ENCODE measurements at regions not wholly inside any gene's neighbourhood (a gene's known extent, or its start where the extent isn't known, plus 50 kb on each side); places are given as distances from the start of the nearest gene placed in this dataset.

DNA sequence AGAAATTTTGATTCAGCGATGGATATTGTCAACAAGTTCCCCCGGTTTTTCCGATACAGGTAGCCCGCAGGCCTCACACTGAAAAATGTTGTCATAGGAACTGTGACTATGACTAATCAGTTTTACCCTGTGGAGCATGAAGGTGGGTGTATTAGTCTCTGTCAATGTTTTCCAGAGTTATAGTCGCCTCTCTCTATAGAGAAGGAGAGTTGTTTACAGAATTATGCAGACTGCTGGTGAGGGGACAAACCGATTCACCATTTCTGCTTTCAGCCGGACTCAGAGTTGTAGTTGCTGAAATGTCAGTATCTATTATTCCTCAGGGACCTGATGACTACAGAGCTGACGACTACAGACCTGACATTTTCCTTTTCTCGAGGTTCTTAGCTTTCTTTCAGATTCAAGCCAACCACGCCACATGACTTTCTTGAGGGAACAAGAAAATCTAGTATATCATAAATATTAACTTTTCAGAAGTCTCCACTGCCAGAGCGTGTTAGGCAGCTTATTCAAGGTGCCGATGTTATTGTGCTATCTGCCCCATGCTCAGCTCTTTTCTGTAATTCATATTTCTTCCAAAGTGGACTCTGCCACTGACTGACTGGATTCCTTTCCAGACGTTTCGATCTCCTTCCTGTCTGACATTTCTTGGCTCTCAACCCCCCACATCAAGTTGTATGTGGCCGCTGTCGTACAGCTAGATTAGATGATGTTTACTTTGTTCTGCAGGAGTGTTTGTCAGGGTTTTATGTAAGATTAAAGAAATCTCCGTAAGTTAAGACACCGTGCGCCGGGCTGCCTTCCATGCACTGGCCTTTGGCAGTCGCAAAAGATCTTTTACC lies 178.1 kb downstream of the FGF1 start:
- peak; percentile 88 for DNase-seq

DNA sequence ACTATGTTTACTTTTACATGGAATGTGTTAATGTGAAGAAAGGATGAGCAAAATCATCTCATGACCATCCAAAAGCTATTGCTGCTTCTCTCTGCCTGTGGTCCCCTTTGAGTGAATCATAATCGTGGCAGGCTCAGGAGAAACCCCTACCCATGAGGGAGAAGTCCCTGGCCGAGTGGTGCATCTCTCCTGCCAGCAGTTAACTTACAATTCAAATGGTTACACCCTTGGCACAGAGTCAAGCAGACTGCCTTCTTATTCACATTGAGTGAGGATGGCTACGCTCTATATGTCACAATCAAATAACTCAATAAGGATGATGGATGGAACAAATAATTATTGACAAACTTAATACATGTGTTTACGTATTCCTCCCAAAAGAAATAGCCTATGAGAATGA lies 179.1 kb downstream of the FGF1 start:
- no peak for DNase-seq

GRCh38 chr5:142506046-142506445 lies 179.8 kb downstream of the FGF1 start:
- no peak for DNase-seq

- no peak for DNase-seq
Measured at GRCh38 chr5:142501890-142502289, 177.1 kb upstream of the SPRY4 start.

DNA sequence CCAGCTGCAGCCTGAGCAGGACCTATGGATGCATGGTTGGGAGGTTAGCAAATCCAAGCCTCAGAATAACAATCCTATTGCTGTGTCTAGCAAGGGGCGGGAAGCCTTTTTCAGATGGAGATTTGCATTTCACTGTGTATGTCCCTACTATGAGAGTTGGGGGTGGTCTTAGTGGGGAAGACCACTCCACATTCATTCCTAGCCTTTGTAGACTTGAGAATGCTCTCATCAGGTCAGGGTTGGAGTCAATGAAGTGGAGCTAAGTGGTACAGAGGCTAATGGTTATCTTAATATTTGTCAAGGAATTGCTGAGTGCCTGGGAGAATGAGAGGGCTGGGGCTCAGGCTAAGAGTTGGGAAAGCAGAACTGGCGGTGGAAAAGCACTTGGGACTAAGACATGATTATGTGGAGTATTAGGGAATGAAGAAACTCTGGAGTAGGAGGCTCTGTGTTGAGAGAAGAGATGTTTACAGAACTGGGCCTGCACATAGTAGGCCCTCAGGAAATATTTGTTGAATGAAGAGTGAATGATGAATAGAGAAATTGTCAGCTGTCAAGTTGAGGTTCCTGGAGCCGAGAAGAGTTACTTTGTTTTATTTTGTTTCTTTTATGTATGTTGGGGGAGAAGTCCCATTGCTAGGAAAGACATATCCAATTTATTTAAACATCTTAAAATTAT lies 175.5 kb upstream of the SPRY4 start:
- DNase-seq: peak; percentile 52

DNA sequence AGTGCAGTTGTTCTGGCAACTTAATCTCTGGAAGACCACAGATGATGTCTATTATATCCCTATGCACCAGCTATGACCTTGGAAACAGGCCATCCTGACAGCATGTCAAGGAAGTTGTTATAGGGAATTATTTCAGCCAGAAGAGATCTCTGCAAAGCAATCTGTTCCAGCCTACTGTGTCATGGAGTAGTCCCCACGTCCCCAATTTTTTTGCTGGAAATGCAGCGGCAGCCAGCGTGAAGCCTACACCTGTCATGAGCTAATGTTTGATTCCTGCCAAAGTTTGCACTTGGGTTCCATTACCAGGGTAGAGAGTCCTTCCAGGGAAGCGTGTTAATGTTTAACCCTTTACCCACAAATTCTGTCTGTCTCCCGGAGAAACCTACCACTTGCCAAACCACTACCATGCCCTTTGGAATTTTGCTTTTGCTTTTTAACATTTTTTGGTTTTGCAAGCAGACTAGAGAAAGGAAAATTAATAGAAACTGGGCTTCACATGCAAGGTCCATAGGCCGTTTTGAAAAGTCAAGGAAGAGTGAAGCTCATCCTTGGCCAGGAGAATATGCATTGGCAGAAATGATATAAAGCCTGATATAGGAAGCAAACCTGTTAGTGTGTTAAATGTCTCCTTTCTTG lies 174.9 kb upstream of the SPRY4 start:
- DNase-seq: peak; percentile 87

DNA sequence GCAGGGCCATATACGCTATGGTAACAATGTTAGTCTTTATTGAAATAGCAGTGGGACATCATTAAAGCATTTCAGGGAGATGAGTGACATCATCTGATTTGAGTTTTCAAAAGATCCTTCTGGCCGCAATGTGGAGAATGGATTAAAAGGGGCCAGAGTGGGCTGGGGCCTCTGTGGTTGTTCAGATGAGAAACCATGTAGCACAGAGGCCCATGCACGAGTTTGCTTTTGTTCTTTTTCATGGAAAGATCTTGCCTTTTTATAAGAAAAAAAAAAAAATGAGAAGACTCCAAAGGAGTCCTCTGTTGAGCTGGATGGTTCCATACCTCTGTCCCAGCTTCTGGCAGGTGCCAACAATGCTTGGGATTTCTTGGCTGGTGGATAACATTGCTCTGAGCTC lies 173.5 kb upstream of the SPRY4 start:
- no peak for DNase-seq

DNA sequence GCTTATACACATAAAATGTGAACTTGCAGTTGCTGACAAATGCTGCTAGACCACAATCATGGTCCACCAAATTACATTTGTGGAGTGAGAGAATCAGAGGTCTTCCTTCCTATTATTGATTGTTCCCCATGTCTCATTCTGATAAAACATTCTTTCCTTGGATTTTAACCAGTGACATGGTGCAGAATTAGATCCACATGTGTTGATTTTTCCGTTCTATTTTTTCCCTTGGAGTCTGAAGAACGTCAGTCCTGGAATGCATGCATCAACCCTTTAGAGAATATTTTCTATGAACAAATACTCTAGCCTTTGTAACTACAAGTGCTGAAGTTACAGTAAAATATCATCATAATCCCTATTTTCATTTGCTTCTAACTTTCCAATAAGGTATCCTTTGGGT lies 170.7 kb upstream of the SPRY4 start:
- DNase-seq: no peak

- no peak for DNase-seq
Measured at GRCh38 chr5:142493875-142494518, 169.2 kb upstream of the SPRY4 start.

DNA sequence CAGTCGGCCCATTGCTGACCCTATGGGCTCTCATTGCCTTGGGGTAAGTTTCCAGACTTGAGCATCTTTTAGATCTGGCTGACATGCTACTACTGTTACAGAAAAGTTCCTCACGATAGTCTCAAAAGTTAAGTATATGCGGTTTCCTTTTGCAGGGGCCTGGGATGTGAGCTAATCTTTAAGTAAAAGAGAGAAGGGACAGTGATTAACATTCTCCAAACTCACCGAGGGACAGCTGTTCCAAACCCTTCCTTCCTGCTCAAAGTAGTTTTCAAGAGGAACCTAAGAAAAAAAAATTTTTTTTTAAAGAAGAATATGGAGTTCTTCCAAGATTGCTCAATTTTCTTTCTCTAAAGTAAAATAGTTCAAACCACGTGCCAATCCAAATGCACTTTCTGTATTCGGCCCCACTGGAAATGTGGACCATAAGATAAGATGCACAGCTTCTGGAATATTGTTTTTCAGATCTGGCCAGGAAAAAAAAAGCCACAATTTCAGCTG lies 168.0 kb upstream of the SPRY4 start:
- no peak for DNase-seq

- DNase-seq: no peak
Measured at GRCh38 chr5:142491679-142492078, 166.9 kb upstream of the SPRY4 start.

- DNase-seq: no peak
Measured at GRCh38 chr5:142491270-142491669, 166.4 kb upstream of the SPRY4 start.

- DNase-seq: peak; percentile 18
Measured at GRCh38 chr5:142486581-142486980, 161.8 kb upstream of the SPRY4 start.

DNA sequence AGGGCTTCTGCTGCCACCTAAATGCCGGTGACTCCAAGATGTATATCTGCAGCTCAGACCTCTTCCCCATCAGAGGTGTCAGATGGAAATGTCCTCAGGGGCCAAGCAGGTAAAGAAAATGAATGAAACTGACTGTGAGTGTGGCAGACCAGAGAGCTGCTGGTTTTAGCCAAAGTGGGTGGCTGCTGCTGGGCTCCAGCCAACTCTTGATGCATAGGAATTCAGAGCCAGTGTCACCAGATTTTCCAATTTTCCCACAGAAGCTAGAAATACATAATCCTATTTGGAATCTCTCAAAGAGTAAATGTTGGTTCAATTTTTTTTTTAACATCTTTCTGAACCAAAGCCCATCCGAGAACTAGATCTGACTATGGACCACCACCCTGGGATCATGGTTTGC lies 161.2 kb upstream of the SPRY4 start:
- no peak for DNase-seq

GRCh38 chr5:142484821-142485387 lies 160.1 kb upstream of the SPRY4 start:
- no peak for DNase-seq

GRCh38 chr5:142482207-142482606 lies 157.4 kb upstream of the SPRY4 start:
- DNase-seq: no peak

DNA sequence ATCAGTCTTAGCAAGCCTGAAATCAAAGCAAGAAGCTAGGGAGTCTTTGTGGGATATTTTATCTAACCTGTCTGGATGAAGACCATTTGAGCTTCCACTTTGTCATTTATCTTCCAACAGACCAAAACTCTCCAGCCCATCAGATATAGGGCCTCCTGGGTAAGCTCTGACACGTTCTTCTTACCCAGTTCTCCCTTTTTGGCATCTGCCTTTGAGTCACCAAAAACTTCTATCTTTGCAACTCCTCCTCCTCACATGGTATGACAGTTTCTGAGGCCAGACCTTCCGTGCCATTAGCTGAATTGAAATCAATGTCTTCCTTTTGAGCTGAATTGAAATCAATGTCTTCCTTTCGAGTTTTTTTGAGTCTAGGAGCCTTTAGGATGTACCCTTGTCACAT lies 156.6 kb upstream of the SPRY4 start:
- no peak for DNase-seq

DNA sequence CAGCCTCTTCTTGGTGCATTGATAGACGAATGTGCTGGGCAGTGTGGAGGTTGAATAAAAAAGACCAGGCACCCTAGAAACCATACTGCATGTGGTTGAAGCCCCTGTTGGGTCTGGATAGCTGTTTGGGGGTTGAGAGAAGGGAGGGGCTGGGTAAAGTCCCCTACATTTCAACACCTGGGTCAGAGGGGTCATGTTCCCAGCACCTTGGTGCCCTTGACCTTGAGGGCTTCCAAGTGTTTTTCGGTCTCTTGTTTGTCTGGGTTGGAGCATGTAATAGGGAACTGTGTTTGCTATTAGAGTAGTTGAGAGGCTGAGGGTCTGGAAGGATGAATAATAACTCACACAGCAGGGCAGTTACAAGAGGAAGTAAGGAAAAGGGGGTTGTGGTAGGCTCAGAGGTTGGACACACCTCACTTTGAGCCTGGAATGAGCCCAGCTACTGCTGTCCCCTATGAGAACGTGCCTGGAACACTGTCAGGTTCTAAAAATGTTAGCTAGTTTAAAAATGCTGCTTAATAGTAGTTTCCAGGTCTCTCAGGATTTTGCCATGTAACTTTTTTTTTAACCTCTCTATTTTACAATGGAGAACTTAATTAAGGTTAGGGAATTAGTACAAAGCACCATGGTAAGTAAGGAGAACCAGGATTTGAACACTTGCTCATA lies 155.2 kb upstream of the SPRY4 start:
- no peak for DNase-seq

DNA sequence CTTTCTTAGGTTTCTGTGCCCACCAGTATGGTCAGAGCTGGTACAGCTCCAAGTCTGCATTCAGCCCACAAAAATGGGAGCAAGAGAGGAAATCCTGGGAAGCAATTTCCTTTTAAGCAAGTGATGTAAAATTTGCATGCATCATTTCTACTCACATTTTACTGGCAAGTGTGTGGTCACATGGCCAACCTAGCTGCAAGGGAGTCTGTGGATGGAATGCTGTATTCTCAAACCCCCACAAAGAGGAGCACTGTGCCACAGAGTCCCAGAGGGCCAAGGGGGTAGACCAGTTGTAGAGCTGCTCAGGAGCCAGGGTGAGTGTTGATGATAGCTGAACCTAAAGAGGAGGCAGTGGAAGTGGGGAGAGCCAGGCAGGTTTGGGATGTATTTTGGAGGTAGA lies 154.3 kb upstream of the SPRY4 start:
- no peak for DNase-seq

GRCh38 chr5:142478113-142478512 lies 153.3 kb upstream of the SPRY4 start:
- DNase-seq: no peak

DNA sequence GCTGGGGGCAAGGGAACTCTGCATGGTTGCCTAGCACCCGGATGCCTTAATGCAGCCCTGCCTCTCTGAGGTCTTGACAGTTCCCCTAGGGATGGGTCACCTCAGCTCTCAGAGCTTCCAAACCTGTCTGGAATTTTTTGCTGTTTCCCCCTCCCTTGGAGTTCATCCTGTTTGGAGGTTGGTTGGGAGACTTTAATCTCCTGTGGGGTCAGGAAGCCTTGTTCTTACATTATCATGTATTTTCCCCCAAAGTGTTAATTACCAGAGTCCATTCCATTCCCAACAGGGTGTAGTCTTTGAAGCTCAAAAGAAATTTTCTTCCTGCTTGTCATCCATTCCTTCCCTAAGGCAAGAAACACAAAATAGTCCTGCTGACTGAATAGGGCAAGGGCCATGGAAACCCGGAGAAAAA lies 150.3 kb upstream of the SPRY4 start:
- no peak for DNase-seq

DNA sequence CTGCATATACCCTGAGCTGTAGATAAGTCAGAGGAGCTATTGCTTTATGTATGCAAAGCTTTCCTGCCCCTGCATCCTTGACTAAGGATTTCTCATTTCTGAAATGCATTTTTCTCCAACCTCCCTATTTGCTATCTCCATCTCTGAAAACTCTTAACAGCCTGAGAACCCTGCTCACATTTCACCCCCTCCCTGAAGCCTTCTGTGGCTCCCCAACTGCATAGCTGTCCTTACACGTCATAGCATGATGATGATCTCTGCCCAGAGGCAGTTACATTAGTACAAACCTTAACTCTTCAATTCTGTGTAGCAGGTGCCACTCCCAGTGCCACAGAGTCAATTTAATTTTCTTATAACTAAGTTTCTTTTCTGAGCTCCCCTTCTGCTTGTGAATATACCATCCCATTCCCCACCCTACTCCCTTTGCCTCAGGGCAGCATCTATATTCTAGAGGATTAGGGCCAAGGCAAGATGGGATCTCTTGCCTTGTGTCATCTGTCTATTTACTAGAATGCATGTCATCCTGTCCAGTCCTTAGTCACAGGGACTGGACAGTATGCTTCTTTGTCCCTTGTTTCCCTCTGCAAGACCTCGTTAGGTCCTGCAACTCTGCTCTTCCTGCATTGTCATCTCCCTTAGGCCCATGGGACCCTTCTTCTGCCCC lies 149.7 kb upstream of the SPRY4 start:
- no peak for DNase-seq

Measured in DMS53 (cell line).